C4-2B (cell line): ENCODE measurements at regions not wholly inside any gene's neighbourhood (a gene's known extent, or its start where the extent isn't known, plus 50 kb on each side); places are given as distances from the start of the nearest gene placed in this dataset.

ENCODE experiments used
- CTCF ChIP-seq: fragments of 450-650 bp; conservative IDR thresholded peaks from 2 replicates; pipeline ENCODE4 v1.5.1; 2017; ENCODE audit warnings: mild to moderate bottlenecking
- ZFX ChIP-seq: fragments of 450-650 bp; IDR thresholded peaks from 2 replicates; pipeline ENCODE4 v1.6.1; 2017

- TF ChIP-seq CTCF (no peak), ZFX (no peak)
Observed at GRCh38 chr7:86372262-86372661, 271.4 kb upstream of the GRM3 start.
